ENCODE measurements at regions not wholly inside any gene's neighbourhood (a gene's known extent, or its start where the extent isn't known, plus 50 kb on each side); places are given as distances from the start of the nearest gene placed in this dataset.

- Histone ChIP-seq H3K4me1 (ENCODE audit: control insufficient read depth, insufficient read depth, low read length) (no peaks in the 10 kb centered on the region), H3K27ac (ENCODE audit: extremely low read depth, low read depth, low read length) (no peak overlapping the region), H3K9me3 (ENCODE audit: control insufficient read depth, insufficient read depth, low read depth, low read length) (no peaks in the 10 kb centered on the region), H3K36me3 (ENCODE audit: control insufficient read depth in 2 of 2, insufficient read depth in 1 of 2, low read length in 2 of 2) (no peaks in the 10 kb centered on the region), H3K4me3 (ENCODE audit: low read depth, low read length) (no peak overlapping the region)
- TF ChIP-seq ZNF140 (tag by site-specific recombination; IDR thresholded peaks at IDR 0.05) (no peak), ZNF704 (tag by site-specific recombination; IDR thresholded peaks at IDR 0.05) (no peak), PRDM6 (tag by site-specific recombination; IDR thresholded peaks at IDR 0.05) (no peak), ZNF658 (tag by site-specific recombination; IDR thresholded peaks at IDR 0.05) (no peak), ZNF184 (tag by site-specific recombination; IDR thresholded peaks at IDR 0.05) (no peak), ZBTB11 (tag by site-specific recombination; conservative IDR thresholded peaks at IDR 0.05; ENCODE audit: low read depth) (no peak), ZNF518A (tag by site-specific recombination; conservative IDR thresholded peaks at IDR 0.05; ENCODE audit: low read depth) (no peak), ZNF501 (tag by site-specific recombination; IDR thresholded peaks at IDR 0.05) (no peak), CTCF (tag by site-specific recombination; IDR thresholded peaks at IDR 0.05) (no peak), ZNF837 (tag by site-specific recombination; IDR thresholded peaks at IDR 0.05) (no peak), ZIC2 (tag by site-specific recombination; IDR thresholded peaks at IDR 0.05) (no peak), ZNF146 (tag by site-specific recombination; IDR thresholded peaks at IDR 0.05) (no peak), ZNF174 (tag by site-specific recombination; IDR thresholded peaks at IDR 0.05) (no peak), ZNF350 (tag by site-specific recombination; IDR thresholded peaks at IDR 0.05) (no peak), ZNF670 (tag by site-specific recombination; IDR thresholded peaks at IDR 0.05; ENCODE audit: low read depth) (no peak)
- CTCF ChIA-PET = no interaction called here
- POLR2A ChIA-PET = no interaction called here
Observed at GRCh38 chr4:30264465-30264864, 455.7 kb upstream of the PCDH7 start.
